Ishikawa (cell line): ENCODE measurements at regions not wholly inside any gene's neighbourhood (a gene's known extent, or its start where the extent isn't known, plus 50 kb on each side); places are given as distances from the start of the nearest gene placed in this dataset.

Source experiments
- CEBPB ChIP-seq: IDR thresholded peaks from 2 replicates; pipeline ENCODE4 v1.6.1; 2012
- CREB1 ChIP-seq: IDR thresholded peaks from 2 replicates; pipeline ENCODE4 v1.6.1; 2012; ENCODE audit warnings: low read depth
- EGR1 ChIP-seq: IDR thresholded peaks from 2 replicates; pipeline ENCODE4 v1.6.1; 2012
- EP300 ChIP-seq: IDR thresholded peaks from 2 replicates; pipeline ENCODE4 v1.6.1; 2012; ENCODE audit warnings: borderline replicate concordance
- FOXM1 ChIP-seq: IDR thresholded peaks from 2 replicates; pipeline ENCODE4 v1.6.1; 2012; ENCODE audit warnings: low read depth, borderline replicate concordance
- NFIC ChIP-seq: IDR thresholded peaks from 2 replicates; pipeline ENCODE4 v1.6.1; 2012
- RAD21 ChIP-seq: IDR thresholded peaks from 2 replicates; pipeline ENCODE4 v1.6.1; 2012; ENCODE audit warnings: low read depth
- REST ChIP-seq: IDR thresholded peaks from 2 replicates; pipeline ENCODE4 v1.6.1; 2012; ENCODE audit warnings: low read depth, mild to moderate bottlenecking
- TAF1 ChIP-seq: IDR thresholded peaks from 2 replicates; pipeline ENCODE4 v1.6.1; 2012; ENCODE audit warnings: low read depth, mild to moderate bottlenecking
- TCF12 ChIP-seq: IDR thresholded peaks from 2 replicates; pipeline ENCODE4 v1.6.1; 2012; ENCODE audit warnings: low read depth
- TEAD4 ChIP-seq: IDR thresholded peaks from 2 replicates; pipeline ENCODE4 v1.6.1; 2012
- YY1 ChIP-seq: IDR thresholded peaks from 2 replicates; pipeline ENCODE4 v1.6.1; 2012; ENCODE audit warnings: low read depth
- ZBTB7A ChIP-seq: IDR thresholded peaks from 2 replicates; pipeline ENCODE4 v1.6.1; 2012; ENCODE audit warnings: low read depth
- TF ChIP-seq, protein P1 (sequence below): IDR thresholded peaks from 2 replicates; pipeline ENCODE4 v1.6.1; 2012
- TF ChIP-seq, protein P2 (sequence below): IDR thresholded peaks from 2 replicates; pipeline ENCODE4 v1.6.1; 2012

GRCh38 chr2:239719791-239720360 lies 305.3 kb downstream of the NDUFA10 start:
- TF ChIP-seq EGR1 (no peak), EP300 (no peak), YY1 (no peak), REST (no peak), TAF1 (no peak), RAD21 (no peak), CEBPB (no peak), TCF12 (no peak), TEAD4 (no peak), NFIC (no peak), CREB1 (no peak), ZBTB7A (no peak)
- TF ChIP-seq, protein P1, sequence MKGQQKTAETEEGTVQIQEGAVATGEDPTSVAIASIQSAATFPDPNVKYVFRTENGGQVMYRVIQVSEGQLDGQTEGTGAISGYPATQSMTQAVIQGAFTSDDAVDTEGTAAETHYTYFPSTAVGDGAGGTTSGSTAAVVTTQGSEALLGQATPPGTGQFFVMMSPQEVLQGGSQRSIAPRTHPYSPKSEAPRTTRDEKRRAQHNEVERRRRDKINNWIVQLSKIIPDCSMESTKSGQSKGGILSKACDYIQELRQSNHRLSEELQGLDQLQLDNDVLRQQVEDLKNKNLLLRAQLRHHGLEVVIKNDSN = no peak
- TF ChIP-seq, protein P2, sequence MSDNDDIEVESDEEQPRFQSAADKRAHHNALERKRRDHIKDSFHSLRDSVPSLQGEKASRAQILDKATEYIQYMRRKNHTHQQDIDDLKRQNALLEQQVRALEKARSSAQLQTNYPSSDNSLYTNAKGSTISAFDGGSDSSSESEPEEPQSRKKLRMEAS = no peak

DNA sequence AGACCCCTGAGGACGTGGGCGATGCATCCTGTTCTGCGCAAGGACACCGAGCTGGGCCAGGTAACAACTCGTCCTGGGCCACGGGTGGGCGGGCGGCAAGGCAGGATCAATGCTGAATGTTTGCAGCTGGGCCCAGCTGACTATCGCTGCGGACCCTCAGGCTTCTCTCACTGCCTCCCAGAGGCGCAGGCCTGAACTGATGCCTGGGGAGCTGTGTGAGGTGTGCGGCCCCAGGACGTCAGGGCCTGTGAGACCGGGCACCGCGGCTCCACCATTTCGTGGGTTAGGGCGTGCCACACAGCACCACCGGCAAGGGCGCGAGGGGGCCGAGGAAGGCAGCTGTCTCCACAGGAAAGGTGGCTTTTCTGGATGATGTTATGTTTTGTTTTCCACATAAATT lies 307.4 kb downstream of the NDUFA10 start:
- TF ChIP-seq TCF12 (no peak), FOXM1 (no peak), TAF1 (no peak), YY1 (no peak), RAD21 (no peak), EP300 (no peak), NFIC (no peak), REST (no peak)
- TF ChIP-seq, protein P1 = no peak

DNA sequence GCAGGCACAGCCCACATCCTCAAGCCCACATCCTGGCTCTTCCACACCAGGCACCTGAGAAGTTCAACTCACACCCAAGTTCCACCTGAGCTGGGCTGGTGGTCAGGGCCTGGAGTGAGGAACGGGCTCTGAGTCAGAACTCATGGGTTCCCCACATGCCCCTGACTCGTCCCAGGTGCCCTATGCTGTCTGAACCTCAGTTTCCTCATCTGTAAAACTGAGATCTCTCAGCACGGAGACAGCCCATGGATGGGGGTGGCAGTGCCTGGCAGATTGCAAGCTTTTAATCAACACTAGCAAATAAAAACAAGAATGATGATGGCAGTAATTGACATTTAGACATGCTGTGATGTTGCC lies 307.8 kb downstream of the NDUFA10 start:
- TF ChIP-seq CEBPB (no peak), TAF1 (no peak), REST (no peak), EGR1 (no peak), NFIC (no peak), TEAD4 (no peak), ZBTB7A (no peak), YY1 (no peak), CREB1 (no peak), FOXM1 (no peak), EP300 (no peak), TCF12 (no peak), RAD21 (no peak)
- TF ChIP-seq, protein P1 = no peak
- TF ChIP-seq, protein P2 = no peak

DNA sequence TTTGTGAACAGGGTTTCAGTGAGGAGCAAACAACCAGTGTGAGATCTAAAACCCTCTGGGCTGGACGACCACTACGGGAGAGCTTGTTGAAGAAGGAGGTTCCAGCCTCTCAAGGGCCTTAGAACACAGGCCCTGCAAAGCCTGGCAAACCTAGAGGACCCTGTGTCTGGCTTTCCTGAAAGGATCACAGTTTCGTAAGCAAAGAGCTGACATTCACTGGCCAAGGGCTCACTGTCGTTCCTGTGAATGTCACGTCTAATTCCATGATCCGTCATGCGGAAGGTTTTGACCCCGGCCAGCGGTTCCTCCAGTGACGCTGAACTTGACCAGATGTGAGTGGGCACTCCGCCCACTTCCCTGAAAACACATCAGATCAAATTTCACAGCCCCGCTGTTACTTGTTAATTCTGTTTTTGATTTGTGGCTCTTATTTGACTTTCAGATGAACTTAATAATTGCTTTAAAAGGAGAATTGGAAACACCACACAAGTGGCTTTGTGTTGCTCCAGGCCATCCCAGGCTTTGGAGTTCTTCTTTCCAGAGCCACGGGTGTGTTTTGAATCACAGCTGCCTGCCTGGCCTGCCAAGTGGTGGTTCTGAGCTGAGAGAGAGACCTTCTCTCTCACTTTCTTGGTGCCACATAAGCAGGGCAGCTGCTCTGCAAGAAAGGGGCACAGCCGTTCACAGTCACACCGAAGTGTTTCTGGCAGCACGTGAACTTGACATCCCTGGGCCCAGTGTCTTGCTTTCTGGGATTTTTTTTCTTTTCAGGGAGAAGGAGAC lies 308.4 kb downstream of the NDUFA10 start:
- no peak for TF ChIP-seq EGR1
- TF ChIP-seq CEBPB = no peak
- no peak for TF ChIP-seq TAF1
- no peak; the same call in 1 of the 2 replicates for TF ChIP-seq TEAD4
- TF ChIP-seq, protein P1 = no peak
- TF ChIP-seq, protein P2 = no peak
- TF ChIP-seq TCF12 = peak; percentile 53; the same call in 1 of the 2 replicates
- 0 out of 2 replicates have a peak, but pooled peaks have one; percentile 28 for TF ChIP-seq EP300
- 0 out of 2 replicates have a peak, but pooled peaks have one; percentile 11 for TF ChIP-seq NFIC
- no peak for TF ChIP-seq REST
